Suprapubic skin (tissue), 4 donors: ENCODE measurements at regions not wholly inside any gene's neighbourhood (a gene's known extent, or its start where the extent isn't known, plus 50 kb on each side); places are given as distances from the start of the nearest gene placed in this dataset.

Source experiments
- EP300 ChIP-seq: sonication (generic); formaldehyde crosslinking; IDR thresholded peaks from one replicate; pipeline ENCODE4 v1.6.1; 2017; ENCODE audit warnings: antibody characterized with exemption
- POLR2A ChIP-seq, 2 donors: fragments of 450-650 bp; IDR thresholded peaks; one replicate each; pipeline ENCODE4 v1.6.1; 2017; ENCODE audit warnings: antibody characterized with exemption in 2 of 2, mild to moderate bottlenecking in 2 of 2, moderate library complexity in 2 of 2
- POLR2AphosphoS5 ChIP-seq, 3 donors: sonication (generic); formaldehyde crosslinking; IDR thresholded peaks; one replicate each; pipeline ENCODE4 v1.6.1; 2017; ENCODE audit warnings: antibody characterized with exemption in 3 of 3
- TF ChIP-seq, protein P1 (sequence below), 2 donors: fragments of 200-600 bp in 1 of 2; fragments of 450-650 bp in 1 of 2; sonication (generic) in 1 of 2; IDR thresholded peaks; one replicate each; pipeline ENCODE4 v1.5.1; 2016 to 2019; ENCODE audit warnings: antibody characterized with exemption in 2 of 2, mild to moderate bottlenecking in 1 of 2, moderate library complexity in 1 of 2

DNA sequence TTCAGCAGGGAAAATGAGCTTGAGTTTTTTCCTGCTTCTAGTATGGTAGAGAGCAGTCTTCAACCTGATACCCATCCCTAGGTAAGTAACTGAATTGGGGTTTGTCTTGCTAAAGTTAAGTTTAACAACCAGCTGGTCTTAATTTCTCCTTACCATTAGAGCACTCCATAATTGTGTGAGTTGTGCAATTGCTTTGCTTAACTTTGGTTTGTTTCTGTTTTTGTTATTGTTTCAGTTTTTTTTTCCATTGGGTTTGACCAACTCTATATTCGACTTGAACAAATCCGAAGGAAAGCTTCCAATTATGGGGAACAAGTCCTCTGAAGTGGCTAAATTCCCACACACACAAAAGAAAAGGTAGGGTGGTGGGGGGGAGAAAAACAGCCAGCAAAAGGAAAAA, 641.1 kb downstream of the PLA2G4A start:
- TF ChIP-seq POLR2A (IDR thresholded peaks at IDR 0.05) (no peak), POLR2AphosphoS5 (IDR thresholded peaks at IDR 0.05) (no peak), EP300 (no peak)
- TF ChIP-seq, protein P1, sequence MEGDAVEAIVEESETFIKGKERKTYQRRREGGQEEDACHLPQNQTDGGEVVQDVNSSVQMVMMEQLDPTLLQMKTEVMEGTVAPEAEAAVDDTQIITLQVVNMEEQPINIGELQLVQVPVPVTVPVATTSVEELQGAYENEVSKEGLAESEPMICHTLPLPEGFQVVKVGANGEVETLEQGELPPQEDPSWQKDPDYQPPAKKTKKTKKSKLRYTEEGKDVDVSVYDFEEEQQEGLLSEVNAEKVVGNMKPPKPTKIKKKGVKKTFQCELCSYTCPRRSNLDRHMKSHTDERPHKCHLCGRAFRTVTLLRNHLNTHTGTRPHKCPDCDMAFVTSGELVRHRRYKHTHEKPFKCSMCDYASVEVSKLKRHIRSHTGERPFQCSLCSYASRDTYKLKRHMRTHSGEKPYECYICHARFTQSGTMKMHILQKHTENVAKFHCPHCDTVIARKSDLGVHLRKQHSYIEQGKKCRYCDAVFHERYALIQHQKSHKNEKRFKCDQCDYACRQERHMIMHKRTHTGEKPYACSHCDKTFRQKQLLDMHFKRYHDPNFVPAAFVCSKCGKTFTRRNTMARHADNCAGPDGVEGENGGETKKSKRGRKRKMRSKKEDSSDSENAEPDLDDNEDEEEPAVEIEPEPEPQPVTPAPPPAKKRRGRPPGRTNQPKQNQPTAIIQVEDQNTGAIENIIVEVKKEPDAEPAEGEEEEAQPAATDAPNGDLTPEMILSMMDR (IDR thresholded peaks at IDR 0.05), result no peak
